GM23338 (cell line): ENCODE measurements at regions not wholly inside any gene's neighbourhood (a gene's known extent, or its start where the extent isn't known, plus 50 kb on each side); places are given as distances from the start of the nearest gene placed in this dataset.

Source experiments
- ATAC-seq: fragments of 200-7000 bp; cut with Tn5 transposase; 3 replicates; pipeline ENCODE4 v1.9.1; 2020
- DNase-seq: peaks from one replicate; pipeline ENCODE4 v3.0.0-alpha.2; 2015; ENCODE audit warnings: low spot score
- H2AFZ ChIP-seq: fragments of 200-600 bp; sonication (generic); 2 replicates; pipeline ENCODE4 v1.8.0; 2016; ENCODE audit warnings: antibody characterized with exemption, mild to moderate bottlenecking, moderate library complexity
- H3F3A ChIP-seq: fragments of 200-600 bp; sonication (generic); replicated peaks from 2 replicates; pipeline ENCODE4 v1.8.0; 2017; ENCODE audit warnings: antibody characterized with exemption, mixed run types, low read depth
- H3K27ac ChIP-seq: fragments of 200-600 bp; sonication (generic); 2 replicates; pipeline ENCODE4 v1.6.1; 2016; ENCODE audit warnings: low read depth
- H3K27me3 ChIP-seq: fragments of 200-600 bp; sonication (generic); 2 replicates; pipeline ENCODE4 v1.8.0; 2016; ENCODE audit warnings: mild to moderate bottlenecking, mixed run types, moderate library complexity; ENCODE audit not compliant: insufficient read depth
- H3K36me3 ChIP-seq: fragments of 200-600 bp; sonication (generic); 2 replicates; pipeline ENCODE4 v1.8.0; 2016; ENCODE audit warnings: mild to moderate bottlenecking; ENCODE audit not compliant: insufficient read depth
- H3K4me1 ChIP-seq: fragments of 200-600 bp; sonication (generic); 2 replicates; pipeline ENCODE4 v1.8.0; 2016; ENCODE audit warnings: mild to moderate bottlenecking, moderate library complexity; ENCODE audit not compliant: insufficient read depth
- H3K4me2 ChIP-seq: fragments of 200-600 bp; sonication (generic); 2 replicates; pipeline ENCODE4 v1.7.1; 2017; ENCODE audit warnings: mixed run types
- H3K4me3 ChIP-seq: fragments of 200-600 bp; sonication (generic); 2 replicates; pipeline ENCODE4 v1.6.1; 2016; ENCODE audit warnings: mixed run types
- H3K79me2 ChIP-seq: fragments of 200-600 bp; sonication (generic); replicated peaks from 2 replicates; pipeline ENCODE4 v1.8.0; 2017; ENCODE audit warnings: mild to moderate bottlenecking; ENCODE audit not compliant: insufficient read depth
- H3K9me2 ChIP-seq: fragments of 200-600 bp; sonication (generic); 2 replicates; pipeline ENCODE4 v1.8.0; 2017; ENCODE audit not compliant: insufficient read depth
- H4K20me1 ChIP-seq: fragments of 200-600 bp; sonication (generic); replicated peaks from 2 replicates; pipeline ENCODE4 v1.8.0; 2017; ENCODE audit warnings: mild to moderate bottlenecking; ENCODE audit not compliant: insufficient read depth
- H3K27ac Mint-ChIP-seq: 2 replicates; pipeline ENCODE4 v1.8.0; 2020; ENCODE audit warnings: inconsistent platforms, mild to moderate bottlenecking, moderate library complexity, mixed read lengths
- H3K27me3 Mint-ChIP-seq: 3 replicates; pipeline ENCODE4 v1.8.0; 2022; ENCODE audit warnings: low read depth, mild to moderate bottlenecking, moderate library complexity, mixed read lengths, inconsistent platforms; ENCODE audit not compliant: insufficient read depth, poor library complexity
- H3K36me3 Mint-ChIP-seq: 3 replicates; pipeline ENCODE4 v1.8.0; 2021; ENCODE audit warnings: low read depth, mild to moderate bottlenecking, inconsistent platforms, moderate library complexity, mixed read lengths
- H3K4me1 Mint-ChIP-seq: 3 replicates; pipeline ENCODE4 v1.8.0; 2020; ENCODE audit warnings: mild to moderate bottlenecking, inconsistent platforms, mixed read lengths
- H3K4me3 Mint-ChIP-seq: 3 replicates; pipeline ENCODE4 v1.8.0; 2021; ENCODE audit warnings: moderate library complexity, mild to moderate bottlenecking, inconsistent platforms, mixed read lengths
- H3K9me3 Mint-ChIP-seq: 3 replicates; pipeline ENCODE4 v1.8.0; 2020; ENCODE audit warnings: moderate library complexity, mild to moderate bottlenecking, inconsistent platforms, mixed read lengths
- CREB1 ChIP-seq: fragments of 250-450 bp; sonication (Bioruptor Pico); IDR thresholded peaks from 2 replicates; pipeline ENCODE4 v1.5.0; 2020; ENCODE audit warnings: low read depth, mild to moderate bottlenecking, moderate library complexity
- EZH2 ChIP-seq: fragments of 200-600 bp; sonication (generic); IDR thresholded peaks from one replicate; pipeline ENCODE4 v1.8.0; 2017; ENCODE audit warnings: antibody characterized with exemption, mild to moderate bottlenecking, low read depth; ENCODE audit not compliant: unreplicated experiment
- EZH2phosphoT487 ChIP-seq: fragments of 200-600 bp; sonication (generic); IDR thresholded peaks from one replicate; pipeline ENCODE4 v1.8.1; 2018; ENCODE audit warnings: antibody characterized with exemption; ENCODE audit not compliant: unreplicated experiment
- JUNB ChIP-seq: IDR thresholded peaks from one replicate; pipeline ENCODE4 v1.6.1; 2016; ENCODE audit warnings: antibody characterized with exemption; ENCODE audit not compliant: unreplicated experiment
- NANOG ChIP-seq: IDR thresholded peaks from 2 replicates; pipeline ENCODE4 v1.6.1; 2016; ENCODE audit warnings: antibody characterized with exemption, borderline replicate concordance
- STAT1 ChIP-seq: IDR thresholded peaks from one replicate; pipeline ENCODE4 v1.6.1; 2016; ENCODE audit warnings: antibody characterized with exemption; ENCODE audit not compliant: unreplicated experiment
- ZNF114 ChIP-seq: fragments of 250-450 bp; sonication (Bioruptor Pico); IDR thresholded peaks from 2 replicates; pipeline ENCODE4 v1.5.0; 2020; ENCODE audit warnings: mild to moderate bottlenecking, moderate library complexity
- ZNF331 ChIP-seq: fragments of 250-450 bp; sonication (Bioruptor Pico); IDR thresholded peaks from 2 replicates; pipeline ENCODE4 v1.5.0; 2020; ENCODE audit warnings: low read depth, mild to moderate bottlenecking, moderate library complexity
- TF ChIP-seq, protein P1 (sequence below): fragments of 250-450 bp; sonication (Bioruptor Pico); IDR thresholded peaks from 2 replicates; pipeline ENCODE4 v1.5.0; 2020; ENCODE audit warnings: mild to moderate bottlenecking, moderate library complexity
- TF ChIP-seq, protein P2 (sequence below): IDR thresholded peaks from 2 replicates; pipeline ENCODE4 v1.6.1; 2016; ENCODE audit warnings: antibody characterized with exemption

DNA sequence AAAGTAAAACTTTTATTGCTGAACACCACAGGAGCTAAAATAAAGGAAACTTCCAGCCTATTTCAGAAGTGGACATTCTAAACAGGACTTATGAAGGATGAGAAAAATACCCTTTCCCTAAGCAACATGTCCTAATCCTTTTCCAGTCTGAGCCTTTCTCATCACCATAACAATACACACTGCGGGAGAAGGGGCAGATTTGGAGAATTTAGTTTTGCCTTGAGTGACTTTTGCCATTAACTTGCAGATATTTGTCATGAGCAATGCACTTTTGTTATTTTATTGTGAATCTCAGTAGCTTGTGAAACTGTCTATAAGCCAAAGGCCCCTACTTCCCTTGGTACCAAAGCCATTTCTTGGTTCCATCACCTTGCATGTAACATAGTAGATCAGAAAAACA lies 53.0 kb upstream of the OLIG3 start:
- H3K27ac Mint-ChIP-seq: peak overlapping the region; percentile 64; the same call in 1 of the 2 replicates
- no peaks in the 10 kb centered on the region for H4K20me1 ChIP-seq
- H3K9me2 ChIP-seq: peaks cover 6% of the 10 kb centered on the region
- H3K4me3 ChIP-seq: no peak overlapping the region; the same call in 1 of the 2 replicates
- TF ChIP-seq ZNF331 (CRISPR knock-in tag): no peak
- no peak for TF ChIP-seq NANOG
- no peak for TF ChIP-seq ZNF114 (CRISPR knock-in tag)
- no peak for TF ChIP-seq STAT1
- no peak for TF ChIP-seq EZH2phosphoT487
- no peak for TF ChIP-seq CREB1 (CRISPR knock-in tag)
- TF ChIP-seq, protein P1, sequence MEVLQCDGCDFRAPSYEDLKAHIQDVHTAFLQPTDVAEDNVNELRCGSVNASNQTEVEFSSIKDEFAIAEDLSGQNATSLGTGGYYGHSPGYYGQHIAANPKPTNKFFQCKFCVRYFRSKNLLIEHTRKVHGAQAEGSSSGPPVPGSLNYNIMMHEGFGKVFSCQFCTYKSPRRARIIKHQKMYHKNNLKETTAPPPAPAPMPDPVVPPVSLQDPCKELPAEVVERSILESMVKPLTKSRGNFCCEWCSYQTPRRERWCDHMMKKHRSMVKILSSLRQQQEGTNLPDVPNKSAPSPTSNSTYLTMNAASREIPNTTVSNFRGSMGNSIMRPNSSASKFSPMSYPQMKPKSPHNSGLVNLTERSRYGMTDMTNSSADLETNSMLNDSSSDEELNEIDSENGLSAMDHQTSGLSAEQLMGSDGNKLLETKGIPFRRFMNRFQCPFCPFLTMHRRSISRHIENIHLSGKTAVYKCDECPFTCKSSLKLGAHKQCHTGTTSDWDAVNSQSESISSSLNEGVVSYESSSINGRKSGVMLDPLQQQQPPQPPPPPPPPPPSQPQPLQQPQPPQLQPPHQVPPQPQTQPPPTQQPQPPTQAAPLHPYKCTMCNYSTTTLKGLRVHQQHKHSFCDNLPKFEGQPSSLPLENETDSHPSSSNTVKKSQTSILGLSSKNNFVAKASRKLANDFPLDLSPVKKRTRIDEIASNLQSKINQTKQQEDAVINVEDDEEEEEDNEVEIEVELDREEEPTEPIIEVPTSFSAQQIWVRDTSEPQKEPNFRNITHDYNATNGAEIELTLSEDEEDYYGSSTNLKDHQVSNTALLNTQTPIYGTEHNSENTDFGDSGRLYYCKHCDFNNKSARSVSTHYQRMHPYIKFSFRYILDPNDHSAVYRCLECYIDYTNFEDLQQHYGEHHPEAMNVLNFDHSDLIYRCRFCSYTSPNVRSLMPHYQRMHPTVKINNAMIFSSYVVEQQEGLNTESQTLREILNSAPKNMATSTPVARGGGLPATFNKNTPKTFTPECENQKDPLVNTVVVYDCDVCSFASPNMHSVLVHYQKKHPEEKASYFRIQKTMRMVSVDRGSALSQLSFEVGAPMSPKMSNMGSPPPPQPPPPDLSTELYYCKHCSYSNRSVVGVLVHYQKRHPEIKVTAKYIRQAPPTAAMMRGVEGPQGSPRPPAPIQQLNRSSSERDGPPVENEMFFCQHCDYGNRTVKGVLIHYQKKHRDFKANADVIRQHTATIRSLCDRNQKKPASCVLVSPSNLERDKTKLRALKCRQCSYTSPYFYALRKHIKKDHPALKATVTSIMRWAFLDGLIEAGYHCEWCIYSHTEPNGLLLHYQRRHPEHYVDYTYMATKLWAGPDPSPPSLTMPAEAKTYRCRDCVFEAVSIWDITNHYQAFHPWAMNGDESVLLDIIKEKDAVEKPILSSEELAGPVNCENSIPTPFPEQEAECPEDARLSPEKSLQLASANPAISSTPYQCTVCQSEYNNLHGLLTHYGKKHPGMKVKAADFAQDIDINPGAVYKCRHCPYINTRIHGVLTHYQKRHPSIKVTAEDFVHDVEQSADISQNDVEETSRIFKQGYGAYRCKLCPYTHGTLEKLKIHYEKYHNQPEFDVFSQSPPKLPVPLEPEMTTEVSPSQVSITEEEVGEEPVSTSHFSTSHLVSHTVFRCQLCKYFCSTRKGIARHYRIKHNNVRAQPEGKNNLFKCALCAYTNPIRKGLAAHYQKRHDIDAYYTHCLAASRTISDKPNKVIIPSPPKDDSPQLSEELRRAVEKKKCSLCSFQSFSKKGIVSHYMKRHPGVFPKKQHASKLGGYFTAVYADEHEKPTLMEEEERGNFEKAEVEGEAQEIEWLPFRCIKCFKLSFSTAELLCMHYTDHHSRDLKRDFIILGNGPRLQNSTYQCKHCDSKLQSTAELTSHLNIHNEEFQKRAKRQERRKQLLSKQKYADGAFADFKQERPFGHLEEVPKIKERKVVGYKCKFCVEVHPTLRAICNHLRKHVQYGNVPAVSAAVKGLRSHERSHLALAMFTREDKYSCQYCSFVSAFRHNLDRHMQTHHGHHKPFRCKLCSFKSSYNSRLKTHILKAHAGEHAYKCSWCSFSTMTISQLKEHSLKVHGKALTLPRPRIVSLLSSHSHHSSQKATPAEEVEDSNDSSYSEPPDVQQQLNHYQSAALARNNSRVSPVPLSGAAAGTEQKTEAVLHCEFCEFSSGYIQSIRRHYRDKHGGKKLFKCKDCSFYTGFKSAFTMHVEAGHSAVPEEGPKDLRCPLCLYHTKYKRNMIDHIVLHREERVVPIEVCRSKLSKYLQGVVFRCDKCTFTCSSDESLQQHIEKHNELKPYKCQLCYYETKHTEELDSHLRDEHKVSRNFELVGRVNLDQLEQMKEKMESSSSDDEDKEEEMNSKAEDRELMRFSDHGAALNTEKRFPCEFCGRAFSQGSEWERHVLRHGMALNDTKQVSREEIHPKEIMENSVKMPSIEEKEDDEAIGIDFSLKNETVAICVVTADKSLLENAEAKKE (CRISPR knock-in tag): no peak
- no peak for TF ChIP-seq JUNB
- TF ChIP-seq, protein P2, sequence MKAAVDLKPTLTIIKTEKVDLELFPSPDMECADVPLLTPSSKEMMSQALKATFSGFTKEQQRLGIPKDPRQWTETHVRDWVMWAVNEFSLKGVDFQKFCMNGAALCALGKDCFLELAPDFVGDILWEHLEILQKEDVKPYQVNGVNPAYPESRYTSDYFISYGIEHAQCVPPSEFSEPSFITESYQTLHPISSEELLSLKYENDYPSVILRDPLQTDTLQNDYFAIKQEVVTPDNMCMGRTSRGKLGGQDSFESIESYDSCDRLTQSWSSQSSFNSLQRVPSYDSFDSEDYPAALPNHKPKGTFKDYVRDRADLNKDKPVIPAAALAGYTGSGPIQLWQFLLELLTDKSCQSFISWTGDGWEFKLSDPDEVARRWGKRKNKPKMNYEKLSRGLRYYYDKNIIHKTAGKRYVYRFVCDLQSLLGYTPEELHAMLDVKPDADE: no peak
- TF ChIP-seq EZH2: no peak
- no peaks in the 10 kb centered on the region for H3K27me3 Mint-ChIP-seq
- peak overlapping the region; percentile 42 for H3K4me2 ChIP-seq
- no peak overlapping the region for H3K27ac ChIP-seq
- H3F3A ChIP-seq: no peaks in the 10 kb centered on the region
- ATAC-seq: peak; percentile 47
- H2AFZ ChIP-seq: no peak overlapping the region
- peaks cover 61% of the 10 kb centered on the region for H3K4me1 Mint-ChIP-seq
- peak; percentile 30 for DNase-seq
- no peaks in the 10 kb centered on the region for H3K27me3 ChIP-seq
- no peaks in the 10 kb centered on the region for H3K36me3 Mint-ChIP-seq
- H3K36me3 ChIP-seq: no peaks in the 10 kb centered on the region
- no peak overlapping the region; the same call in 2 of the 3 replicates for H3K4me3 Mint-ChIP-seq
- no peaks in the 10 kb centered on the region for H3K9me3 Mint-ChIP-seq
- no peaks in the 10 kb centered on the region for H3K79me2 ChIP-seq
- H3K4me1 ChIP-seq: peaks cover 56% of the 10 kb centered on the region
